Fibroblast of lung (primary cell): ENCODE measurements at regions not wholly inside any gene's neighbourhood (a gene's known extent, or its start where the extent isn't known, plus 50 kb on each side); places are given as distances from the start of the nearest gene placed in this dataset.

Experiments used
- DNase-seq, 2 donors: peaks; one replicate each; pipeline versions ENCODE4 v3.0.0 to v3.0.0-alpha.2; 2010; ENCODE audit warnings: low read depth in 2 of 2
- H2AFZ ChIP-seq: 2 replicates; pipeline ENCODE4 v1.5.1; 2012; ENCODE audit warnings: low read length, control low read depth, inconsistent platforms
- H3K27ac ChIP-seq: 2 replicates; pipeline ENCODE4 v1.5.1; 2011; ENCODE audit warnings: low read length, control low read depth; ENCODE audit not compliant: insufficient read depth
- H3K27me3 ChIP-seq: 2 replicates; pipeline ENCODE4 v1.5.1; 2011; ENCODE audit warnings: mild to moderate bottlenecking, low read length; ENCODE audit not compliant: control insufficient read depth, insufficient read depth
- H3K36me3 ChIP-seq: 2 replicates; pipeline ENCODE4 v1.5.1; 2011; ENCODE audit warnings: low read length; ENCODE audit not compliant: control insufficient read depth, insufficient read depth
- H3K4me1 ChIP-seq: 2 replicates; pipeline ENCODE4 v1.5.1; 2011; ENCODE audit warnings: low read length; ENCODE audit not compliant: control insufficient read depth, insufficient read depth; ENCODE audit errors: extremely low read depth
- H3K4me2 ChIP-seq: 2 replicates; pipeline ENCODE4 v1.5.1; 2011; ENCODE audit warnings: low read length, control low read depth; ENCODE audit not compliant: insufficient read depth; ENCODE audit errors: extremely low read depth
- H3K4me3 ChIP-seq, 4 experiments: fragments of 200-600 bp in 1 of 4; sonication (generic) in 1 of 4; replicated peaks in 1 of 4; 2 replicates each; pipeline ENCODE4 v1.5.1; 2011 to 2016; ENCODE audit warnings: low read length in 4 of 4, low read depth in 3 of 4, mild to moderate bottlenecking in 3 of 4, control low read depth in 2 of 4, inconsistent platforms in 1 of 4, mixed read lengths in 1 of 4; ENCODE audit not compliant: insufficient read depth in 1 of 4; ENCODE audit errors: control extremely low read depth in 1 of 4
- H3K79me2 ChIP-seq: 2 replicates; pipeline ENCODE4 v1.5.1; 2012; ENCODE audit warnings: mild to moderate bottlenecking, low read length, inconsistent platforms; ENCODE audit not compliant: control insufficient read depth, insufficient read depth
- H3K9ac ChIP-seq: 2 replicates; pipeline ENCODE4 v1.5.1; 2011; ENCODE audit warnings: mild to moderate bottlenecking, low read length, control low read depth; ENCODE audit not compliant: insufficient read depth
- H3K9me3 ChIP-seq: 2 replicates; pipeline ENCODE4 v1.5.1; 2012; ENCODE audit warnings: low read depth, low read length; ENCODE audit not compliant: control insufficient read depth, insufficient read depth
- H4K20me1 ChIP-seq: 2 replicates; pipeline ENCODE4 v1.5.1; 2011; ENCODE audit warnings: low read length; ENCODE audit not compliant: control insufficient read depth, insufficient read depth; ENCODE audit errors: extremely low read depth
- CTCF ChIP-seq, 2 donors: IDR thresholded peaks in 1 of 2; conservative IDR thresholded peaks in 1 of 2; 1 replicate in 1 of 2; 2 replicates in 1 of 2; pipeline ENCODE4 v1.5.1; 2011 to 2012; ENCODE audit warnings: low read length in 2 of 2, control low read depth in 1 of 2, inconsistent platforms in 1 of 2, low read depth in 1 of 2, mild to moderate bottlenecking in 1 of 2
- EZH2 ChIP-seq: IDR thresholded peaks from 2 replicates; pipeline ENCODE4 v1.5.1; 2012; ENCODE audit warnings: low read length, control low read depth, mild to moderate bottlenecking; ENCODE audit errors: missing control alignments

- peak overlapping the region; percentile 64 to 75 (median 74) for H3K4me3 ChIP-seq
- H3K4me2 ChIP-seq: peak overlapping the region; percentile 100
- DNase-seq: no peak
- no peaks in the 10 kb centered on the region for H3K9me3 ChIP-seq
- no peaks in the 10 kb centered on the region for H4K20me1 ChIP-seq
- H2AFZ ChIP-seq: no peak overlapping the region
- H3K36me3 ChIP-seq: no peaks in the 10 kb centered on the region
- H3K79me2 ChIP-seq: peaks cover 59% of the 10 kb centered on the region
- H3K27ac ChIP-seq: peak overlapping the region; percentile 97
- peaks cover 41% of the 10 kb centered on the region for H3K4me1 ChIP-seq
- peak overlapping the region; percentile 29 for H3K9ac ChIP-seq
- TF ChIP-seq EZH2 (no peak), CTCF (conservative IDR thresholded peaks at IDR 0.05 in 1 of 2, IDR thresholded peaks at IDR 0.05 in 1 of 2; ENCODE audit: low read depth in 1 of 2, low read length in 2 of 2) (no peak)
- H3K27me3 ChIP-seq: no peaks in the 10 kb centered on the region
These were observed 66.7 kb upstream of the PTGR2 start for GRCh38 chr14:73784988-73785313.

GRCh38 chr14:73784181-73784987 is 67.2 kb upstream of the PTGR2 start:
- no peaks in the 10 kb centered on the region for H3K27me3 ChIP-seq
- peak overlapping the region; percentile 100 for H3K4me2 ChIP-seq
- peak overlapping the region; percentile 97 for H3K27ac ChIP-seq
- peak overlapping the region in 2 of 4 experiments; percentile 74 for H3K4me3 ChIP-seq
- no peak overlapping the region for H2AFZ ChIP-seq
- peaks cover 59% of the 10 kb centered on the region for H3K79me2 ChIP-seq
- no peaks in the 10 kb centered on the region for H4K20me1 ChIP-seq
- peaks cover 35% of the 10 kb centered on the region for H3K4me1 ChIP-seq
- DNase-seq: peak; percentile 56 to 71
- TF ChIP-seq EZH2 (no peak), CTCF (conservative IDR thresholded peaks at IDR 0.05 in 1 of 2, IDR thresholded peaks at IDR 0.05 in 1 of 2; ENCODE audit: low read depth in 1 of 2, low read length in 2 of 2) (no peak)
- H3K36me3 ChIP-seq: no peaks in the 10 kb centered on the region
- no peak overlapping the region for H3K9ac ChIP-seq
- H3K9me3 ChIP-seq: no peaks in the 10 kb centered on the region

- Histone ChIP-seq H3K4me3 (no peak overlapping the region), H3K27me3 (no peaks in the 10 kb centered on the region), H3K4me1 (peaks cover 30% of the 10 kb centered on the region), H3K27ac (peak overlapping the region; percentile 21), H3K9me3 (no peaks in the 10 kb centered on the region), H3K9ac (no peak overlapping the region), H3K4me2 (no peak overlapping the region), H3K36me3 (no peaks in the 10 kb centered on the region), H2AFZ (no peak overlapping the region), H4K20me1 (no peaks in the 10 kb centered on the region), H3K79me2 (peaks cover 62% of the 10 kb centered on the region)
- no peak for TF ChIP-seq CTCF (conservative IDR thresholded peaks at IDR 0.05 in 1 of 2, IDR thresholded peaks at IDR 0.05 in 1 of 2; ENCODE audit: low read depth in 1 of 2, low read length in 2 of 2)
- no peak for TF ChIP-seq EZH2
- no peak for DNase-seq
These were observed 68.4 kb upstream of the PTGR2 start for GRCh38 chr14:73783107-73783727.
